ENCODE measurements at regions not wholly inside any gene's neighbourhood (a gene's known extent, or its start where the extent isn't known, plus 50 kb on each side); places are given as distances from the start of the nearest gene placed in this dataset.

DNA sequence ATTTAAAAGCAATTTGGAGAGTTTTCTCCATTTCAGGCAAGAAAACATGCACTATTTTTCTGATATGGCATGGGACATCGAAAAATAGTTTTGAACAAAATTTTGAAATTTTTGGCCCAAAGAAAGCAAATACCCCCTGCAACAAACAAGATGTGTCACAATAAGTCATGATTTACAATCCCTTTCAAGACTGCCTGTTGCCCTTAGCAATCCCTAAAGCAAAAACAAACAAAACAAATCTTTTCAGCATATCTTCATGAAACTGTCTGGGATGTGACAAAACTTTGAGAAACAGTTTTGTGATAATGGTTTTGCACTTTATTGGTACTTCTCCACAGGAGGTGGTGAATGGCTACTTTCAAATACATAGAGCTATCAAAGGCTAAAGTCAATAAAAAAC lies 1888.7 kb upstream of the PIK3C3 start (continued):
- TF ChIP-seq, protein P1, sequence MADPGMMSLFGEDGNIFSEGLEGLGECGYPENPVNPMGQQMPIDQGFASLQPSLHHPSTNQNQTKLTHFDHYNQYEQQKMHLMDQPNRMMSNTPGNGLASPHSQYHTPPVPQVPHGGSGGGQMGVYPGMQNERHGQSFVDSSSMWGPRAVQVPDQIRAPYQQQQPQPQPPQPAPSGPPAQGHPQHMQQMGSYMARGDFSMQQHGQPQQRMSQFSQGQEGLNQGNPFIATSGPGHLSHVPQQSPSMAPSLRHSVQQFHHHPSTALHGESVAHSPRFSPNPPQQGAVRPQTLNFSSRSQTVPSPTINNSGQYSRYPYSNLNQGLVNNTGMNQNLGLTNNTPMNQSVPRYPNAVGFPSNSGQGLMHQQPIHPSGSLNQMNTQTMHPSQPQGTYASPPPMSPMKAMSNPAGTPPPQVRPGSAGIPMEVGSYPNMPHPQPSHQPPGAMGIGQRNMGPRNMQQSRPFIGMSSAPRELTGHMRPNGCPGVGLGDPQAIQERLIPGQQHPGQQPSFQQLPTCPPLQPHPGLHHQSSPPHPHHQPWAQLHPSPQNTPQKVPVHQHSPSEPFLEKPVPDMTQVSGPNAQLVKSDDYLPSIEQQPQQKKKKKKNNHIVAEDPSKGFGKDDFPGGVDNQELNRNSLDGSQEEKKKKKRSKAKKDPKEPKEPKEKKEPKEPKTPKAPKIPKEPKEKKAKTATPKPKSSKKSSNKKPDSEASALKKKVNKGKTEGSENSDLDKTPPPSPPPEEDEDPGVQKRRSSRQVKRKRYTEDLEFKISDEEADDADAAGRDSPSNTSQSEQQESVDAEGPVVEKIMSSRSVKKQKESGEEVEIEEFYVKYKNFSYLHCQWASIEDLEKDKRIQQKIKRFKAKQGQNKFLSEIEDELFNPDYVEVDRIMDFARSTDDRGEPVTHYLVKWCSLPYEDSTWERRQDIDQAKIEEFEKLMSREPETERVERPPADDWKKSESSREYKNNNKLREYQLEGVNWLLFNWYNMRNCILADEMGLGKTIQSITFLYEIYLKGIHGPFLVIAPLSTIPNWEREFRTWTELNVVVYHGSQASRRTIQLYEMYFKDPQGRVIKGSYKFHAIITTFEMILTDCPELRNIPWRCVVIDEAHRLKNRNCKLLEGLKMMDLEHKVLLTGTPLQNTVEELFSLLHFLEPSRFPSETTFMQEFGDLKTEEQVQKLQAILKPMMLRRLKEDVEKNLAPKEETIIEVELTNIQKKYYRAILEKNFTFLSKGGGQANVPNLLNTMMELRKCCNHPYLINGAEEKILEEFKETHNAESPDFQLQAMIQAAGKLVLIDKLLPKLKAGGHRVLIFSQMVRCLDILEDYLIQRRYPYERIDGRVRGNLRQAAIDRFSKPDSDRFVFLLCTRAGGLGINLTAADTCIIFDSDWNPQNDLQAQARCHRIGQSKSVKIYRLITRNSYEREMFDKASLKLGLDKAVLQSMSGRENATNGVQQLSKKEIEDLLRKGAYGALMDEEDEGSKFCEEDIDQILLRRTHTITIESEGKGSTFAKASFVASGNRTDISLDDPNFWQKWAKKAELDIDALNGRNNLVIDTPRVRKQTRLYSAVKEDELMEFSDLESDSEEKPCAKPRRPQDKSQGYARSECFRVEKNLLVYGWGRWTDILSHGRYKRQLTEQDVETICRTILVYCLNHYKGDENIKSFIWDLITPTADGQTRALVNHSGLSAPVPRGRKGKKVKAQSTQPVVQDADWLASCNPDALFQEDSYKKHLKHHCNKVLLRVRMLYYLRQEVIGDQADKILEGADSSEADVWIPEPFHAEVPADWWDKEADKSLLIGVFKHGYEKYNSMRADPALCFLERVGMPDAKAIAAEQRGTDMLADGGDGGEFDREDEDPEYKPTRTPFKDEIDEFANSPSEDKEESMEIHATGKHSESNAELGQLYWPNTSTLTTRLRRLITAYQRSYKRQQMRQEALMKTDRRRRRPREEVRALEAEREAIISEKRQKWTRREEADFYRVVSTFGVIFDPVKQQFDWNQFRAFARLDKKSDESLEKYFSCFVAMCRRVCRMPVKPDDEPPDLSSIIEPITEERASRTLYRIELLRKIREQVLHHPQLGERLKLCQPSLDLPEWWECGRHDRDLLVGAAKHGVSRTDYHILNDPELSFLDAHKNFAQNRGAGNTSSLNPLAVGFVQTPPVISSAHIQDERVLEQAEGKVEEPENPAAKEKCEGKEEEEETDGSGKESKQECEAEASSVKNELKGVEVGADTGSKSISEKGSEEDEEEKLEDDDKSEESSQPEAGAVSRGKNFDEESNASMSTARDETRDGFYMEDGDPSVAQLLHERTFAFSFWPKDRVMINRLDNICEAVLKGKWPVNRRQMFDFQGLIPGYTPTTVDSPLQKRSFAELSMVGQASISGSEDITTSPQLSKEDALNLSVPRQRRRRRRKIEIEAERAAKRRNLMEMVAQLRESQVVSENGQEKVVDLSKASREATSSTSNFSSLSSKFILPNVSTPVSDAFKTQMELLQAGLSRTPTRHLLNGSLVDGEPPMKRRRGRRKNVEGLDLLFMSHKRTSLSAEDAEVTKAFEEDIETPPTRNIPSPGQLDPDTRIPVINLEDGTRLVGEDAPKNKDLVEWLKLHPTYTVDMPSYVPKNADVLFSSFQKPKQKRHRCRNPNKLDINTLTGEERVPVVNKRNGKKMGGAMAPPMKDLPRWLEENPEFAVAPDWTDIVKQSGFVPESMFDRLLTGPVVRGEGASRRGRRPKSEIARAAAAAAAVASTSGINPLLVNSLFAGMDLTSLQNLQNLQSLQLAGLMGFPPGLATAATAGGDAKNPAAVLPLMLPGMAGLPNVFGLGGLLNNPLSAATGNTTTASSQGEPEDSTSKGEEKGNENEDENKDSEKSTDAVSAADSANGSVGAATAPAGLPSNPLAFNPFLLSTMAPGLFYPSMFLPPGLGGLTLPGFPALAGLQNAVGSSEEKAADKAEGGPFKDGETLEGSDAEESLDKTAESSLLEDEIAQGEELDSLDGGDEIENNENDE (IDR thresholded peaks at IDR 0.05; ENCODE audit: insufficient replicate concordance, low read length) = no peak
- TF ChIP-seq SRF (IDR thresholded peaks at IDR 0.05; ENCODE audit: low read depth, low read length) (no peak), SIX5 (IDR thresholded peaks at IDR 0.05; ENCODE audit: low read depth, low read length) (no peak), SP1 (IDR thresholded peaks at IDR 0.05; ENCODE audit: low read depth, low read length) (no peak), YY1 (IDR thresholded peaks at IDR 0.05; ENCODE audit: low read depth, low read length) (no peak), ASH2L (IDR thresholded peaks at IDR 0.05; ENCODE audit: low read length) (no peak), FOSL1 (IDR thresholded peaks at IDR 0.05; ENCODE audit: insufficient read depth, low read depth, low read length) (no peak), GTF2F1 (IDR thresholded peaks at IDR 0.05; ENCODE audit: borderline replicate concordance, low read depth, low read length) (no peak), SIN3A (conservative IDR thresholded peaks at IDR 0.05 in 1 of 2, IDR thresholded peaks at IDR 0.05 in 1 of 2; ENCODE audit: low read depth in 1 of 2, low read length in 2 of 2) (no peak), CEBPB (IDR thresholded peaks at IDR 0.05; ENCODE audit: low read depth, low read length) (no peak), RNF2 (IDR thresholded peaks at IDR 0.05; ENCODE audit: borderline replicate concordance, low read depth, low read length, missing control alignments, poor library complexity, severe bottlenecking) (no peak), KDM1A (IDR thresholded peaks at IDR 0.05; ENCODE audit: borderline replicate concordance, low read length) (no peak), KDM4A (IDR thresholded peaks at IDR 0.05; ENCODE audit: low read depth, low read length, severe bottlenecking) (no peak)

All from H1 (cell line).